HG03066 (cell line): ENCODE measurements at regions not wholly inside any gene's neighbourhood (a gene's known extent, or its start where the extent isn't known, plus 50 kb on each side); places are given as distances from the start of the nearest gene placed in this dataset.
A peak's percentile ranks its signal among the peaks of the same experiment; 100 is the strongest.
"Not testable (repeated sequence)": the region's sequence is repeated elsewhere in the genome, so short reads cannot be mapped to it uniquely, and the experiment has no call there.

Source experiments
- ATAC-seq: cut with Tn5 transposase; IDR thresholded peaks from one replicate; pipeline ENCODE4 v1.9.1; 2021; ENCODE audit warnings: low read depth; ENCODE audit not compliant: unreplicated experiment

DNA sequence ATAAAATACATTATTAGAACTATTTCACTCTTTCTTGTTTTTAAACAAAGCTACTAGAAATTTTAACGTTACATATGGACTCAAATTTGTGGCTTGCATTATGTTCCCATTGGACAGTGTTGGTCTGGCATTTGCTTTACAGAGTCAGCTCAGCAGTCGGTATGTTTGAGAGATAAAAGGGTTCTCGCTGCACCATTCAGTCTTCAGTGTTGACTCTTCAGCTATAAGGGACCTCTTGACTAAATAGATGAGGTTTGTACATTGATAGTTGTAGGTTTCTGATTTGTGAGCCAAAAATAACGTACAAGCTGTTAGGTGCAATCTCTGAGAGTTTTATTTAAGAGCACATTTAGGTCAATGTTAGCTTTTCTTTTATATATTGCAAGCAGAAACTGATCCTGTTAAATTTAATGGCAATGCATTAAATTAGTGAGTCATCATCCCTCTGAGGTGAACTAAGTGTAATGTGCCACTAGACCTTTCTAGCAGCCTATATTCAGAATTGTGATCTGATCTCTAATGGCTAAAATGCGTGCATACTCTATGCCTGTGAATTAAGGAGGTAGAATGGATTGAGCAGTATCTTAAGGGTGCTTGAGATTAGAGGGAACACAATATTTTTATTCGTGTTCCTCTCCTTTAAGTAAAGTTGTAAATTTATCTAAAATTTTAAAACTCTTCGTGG, 485.6 kb upstream of the SYNCRIP start:
- ATAC-seq = no peak

DNA sequence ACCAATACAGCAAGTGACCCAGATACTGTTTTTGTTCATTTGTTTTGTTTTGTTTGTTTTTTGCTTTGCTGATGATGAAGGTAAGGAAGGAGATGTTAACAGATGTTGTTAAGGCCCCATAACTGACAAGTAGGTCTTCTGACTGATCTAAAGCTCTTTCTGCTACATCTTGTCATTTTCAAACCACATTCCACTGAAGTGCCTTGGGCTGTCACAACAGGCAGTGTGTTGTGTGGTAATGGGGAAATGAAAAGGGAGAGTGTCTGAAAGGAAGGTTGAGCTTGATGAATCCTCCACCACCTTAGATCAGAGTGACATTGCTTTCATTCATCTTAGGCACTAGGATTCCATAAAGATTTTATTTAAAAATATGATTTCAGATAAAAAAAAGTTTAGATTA, 479.4 kb upstream of the SYNCRIP start:
- ATAC-seq = no peak

DNA sequence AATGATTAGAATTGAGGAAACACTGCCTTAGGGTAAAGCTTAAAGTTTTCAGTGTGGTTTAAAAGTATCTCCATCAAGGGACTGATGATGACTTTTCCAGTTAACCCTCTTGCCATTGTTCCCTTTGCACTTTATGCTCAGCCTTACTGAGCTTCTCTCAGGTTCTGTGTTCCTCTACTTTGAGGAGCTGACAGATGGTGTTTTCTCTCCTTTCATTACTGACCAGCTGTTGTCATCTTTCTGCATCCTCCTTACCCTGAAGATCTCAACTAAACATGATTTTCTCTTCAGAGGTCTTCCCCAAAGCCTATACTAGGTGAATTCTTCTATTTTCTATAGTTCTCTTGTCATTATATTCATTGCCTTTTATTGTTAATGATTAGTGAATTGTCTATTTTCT, 475.6 kb upstream of the SYNCRIP start:
- ATAC-seq = no peak

DNA sequence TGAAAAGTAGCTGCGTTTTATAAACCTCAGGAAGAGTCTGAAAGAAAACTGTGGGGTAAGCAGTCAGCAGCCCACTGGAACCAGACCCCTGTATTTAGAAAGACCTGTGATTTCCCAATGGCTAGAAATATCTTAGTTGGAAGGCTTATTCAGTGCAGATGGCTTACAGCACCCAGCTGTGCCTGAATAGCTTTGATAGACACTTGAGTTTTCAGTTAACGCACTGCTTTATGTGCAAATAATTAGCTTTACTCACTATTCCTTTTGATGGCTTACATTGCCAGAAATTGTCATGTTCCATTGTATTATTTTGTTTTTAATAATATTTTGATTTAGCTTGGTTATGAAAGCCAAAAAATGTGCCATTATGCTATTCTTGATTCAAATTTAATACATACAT, 465.3 kb upstream of the SYNCRIP start:
- no peak for ATAC-seq

DNA sequence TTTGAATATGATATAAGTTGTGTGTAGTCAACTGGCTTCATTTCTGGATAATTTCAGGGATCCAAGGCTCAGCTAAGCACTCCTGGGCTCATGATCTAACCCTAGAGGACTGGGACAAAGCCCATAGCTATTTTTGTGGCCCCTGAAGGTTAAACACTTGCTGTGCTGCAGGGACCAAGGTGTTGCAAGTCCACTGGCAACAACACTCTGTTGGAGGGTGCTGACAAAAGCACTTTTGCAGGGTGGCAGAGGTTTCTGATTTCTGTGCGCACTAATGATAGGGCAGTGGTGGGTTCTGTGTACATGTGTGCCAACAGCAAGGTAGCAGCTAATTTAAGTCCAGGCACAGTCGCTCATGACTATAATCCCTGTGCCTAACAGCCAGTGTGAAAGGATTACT, 445.3 kb upstream of the SYNCRIP start:
- ATAC-seq = no peak

DNA sequence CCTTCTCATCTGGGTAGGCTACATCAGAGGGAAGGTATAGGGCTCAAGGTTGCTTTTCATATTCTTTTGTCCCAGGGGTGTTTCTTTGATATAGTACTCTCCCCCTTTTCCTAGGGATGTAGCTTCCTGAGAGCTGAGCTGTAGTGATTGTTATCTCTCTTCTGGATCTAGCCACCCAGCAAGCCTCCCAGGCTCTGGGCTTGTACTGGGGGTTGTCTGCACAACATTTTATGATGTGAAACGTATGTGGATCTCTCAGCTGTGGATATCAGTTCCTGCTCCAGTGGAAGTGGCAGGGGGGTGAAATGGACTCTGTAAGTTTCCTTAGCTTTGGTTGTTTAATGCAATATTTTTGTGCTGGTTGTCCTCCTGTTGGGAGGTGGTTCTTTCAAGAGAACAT, 437.3 kb upstream of the SYNCRIP start:
- no peak for ATAC-seq

DNA sequence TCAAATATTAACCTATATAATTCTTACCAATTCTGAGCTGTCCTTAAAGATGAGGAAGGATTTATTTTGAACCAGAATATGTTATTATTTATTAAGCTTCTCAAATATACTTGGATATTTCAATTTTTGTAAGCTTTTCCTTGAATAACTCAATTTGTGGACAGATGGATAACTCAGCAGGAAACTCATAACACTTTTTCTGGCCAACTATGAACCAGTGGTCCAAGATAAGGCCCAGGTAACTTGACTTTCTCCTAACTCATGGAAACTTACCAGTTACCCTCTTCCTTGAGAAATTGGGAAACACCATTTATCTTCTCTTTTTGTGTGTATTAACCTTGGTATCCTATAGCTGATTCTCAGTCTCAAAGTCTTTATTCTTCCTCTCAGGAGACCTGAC, 427.5 kb upstream of the SYNCRIP start:
- no peak for ATAC-seq

DNA sequence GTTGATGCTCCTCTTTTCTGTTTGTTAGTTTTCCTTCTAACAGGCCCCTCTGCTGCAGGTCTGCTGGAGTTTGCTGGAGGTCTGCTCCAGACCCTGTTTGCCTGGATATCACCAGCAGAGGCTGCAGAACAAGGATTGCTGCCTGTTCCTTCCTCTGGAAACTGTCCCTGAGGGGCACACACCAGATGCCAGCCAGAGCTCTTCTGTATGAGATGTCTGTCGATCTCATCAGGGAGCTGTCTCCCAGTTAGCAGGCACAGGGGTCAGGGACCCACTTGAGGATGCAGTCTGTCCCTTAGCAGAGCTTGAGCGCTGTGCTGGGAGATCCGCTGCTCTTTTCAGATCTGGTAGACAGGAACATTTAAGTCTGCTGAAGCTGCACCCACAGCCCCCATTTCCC, 422.3 kb upstream of the SYNCRIP start:
- ATAC-seq = not testable (repeated sequence)

DNA sequence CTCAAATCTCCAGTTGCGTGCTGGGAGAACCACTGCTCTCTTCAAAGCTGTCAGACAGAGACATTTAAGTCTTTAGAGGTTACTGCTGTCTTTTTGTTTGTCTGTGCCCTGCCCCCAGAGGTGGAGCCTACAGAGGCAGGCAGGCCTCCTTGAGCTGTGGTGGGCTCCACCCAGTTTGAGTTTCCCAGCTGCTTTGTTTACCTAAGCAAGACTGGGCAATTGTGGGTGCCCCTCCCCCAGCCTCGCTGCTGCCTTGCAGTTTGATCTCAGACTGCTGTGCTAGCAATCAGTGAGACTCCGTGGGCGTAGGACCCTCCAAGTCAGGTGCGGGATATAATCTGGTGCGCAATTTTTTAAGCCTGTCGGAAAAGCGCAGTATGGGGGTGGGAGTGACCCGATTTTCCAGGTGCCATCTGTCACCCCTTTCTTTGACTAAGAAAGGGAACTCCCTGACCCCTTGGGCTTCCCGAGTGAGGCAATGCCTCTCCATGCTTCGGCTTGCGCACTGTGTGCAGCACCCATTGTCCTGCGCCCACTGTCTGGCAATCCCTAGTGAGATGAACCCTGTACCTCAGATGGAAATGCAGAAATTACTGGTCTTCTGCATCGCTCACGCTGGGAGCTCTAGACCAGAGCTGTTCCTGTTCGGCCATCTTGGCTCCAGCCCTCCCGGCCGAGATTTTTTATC, 414.8 kb upstream of the SYNCRIP start:
- not testable (repeated sequence) for ATAC-seq

DNA sequence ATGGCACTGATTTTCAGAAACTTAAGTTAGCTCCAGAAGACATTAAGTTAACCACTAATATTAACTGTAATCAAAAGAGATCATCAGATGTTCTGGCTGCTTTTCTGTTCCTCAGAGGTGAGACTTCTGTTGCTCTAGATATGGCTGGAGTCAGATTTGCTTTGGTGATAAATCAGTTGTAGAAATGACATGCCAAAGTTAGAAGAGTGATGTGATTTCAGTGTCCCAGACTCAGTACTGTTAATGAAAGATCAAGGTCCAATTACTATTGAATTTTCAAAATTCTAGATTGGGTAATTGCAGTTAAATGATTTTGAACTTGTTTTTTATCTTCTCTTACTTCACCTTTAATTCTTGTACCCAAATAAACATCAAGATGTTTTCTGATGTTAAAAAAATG, 402.4 kb upstream of the SYNCRIP start:
- ATAC-seq = no peak

DNA sequence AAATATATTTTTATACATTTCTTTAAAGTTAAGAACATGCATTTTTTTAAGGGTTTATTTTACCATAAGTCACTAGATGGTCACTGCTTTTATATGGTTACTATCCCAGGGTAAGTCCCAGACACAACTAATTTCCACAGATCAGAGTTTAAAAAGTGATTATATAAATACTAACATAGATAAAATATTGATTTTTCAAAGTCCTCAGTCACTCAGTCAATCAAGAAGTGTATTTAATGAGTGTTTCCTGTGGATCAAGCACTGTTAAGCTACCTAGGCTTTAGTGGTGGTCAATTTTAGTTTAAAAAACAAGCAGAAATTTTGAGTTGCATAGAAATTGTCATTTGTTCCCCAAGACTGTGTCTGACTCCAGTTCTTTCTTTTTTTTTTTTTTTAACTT, 399.5 kb upstream of the SYNCRIP start:
- no peak for ATAC-seq

DNA sequence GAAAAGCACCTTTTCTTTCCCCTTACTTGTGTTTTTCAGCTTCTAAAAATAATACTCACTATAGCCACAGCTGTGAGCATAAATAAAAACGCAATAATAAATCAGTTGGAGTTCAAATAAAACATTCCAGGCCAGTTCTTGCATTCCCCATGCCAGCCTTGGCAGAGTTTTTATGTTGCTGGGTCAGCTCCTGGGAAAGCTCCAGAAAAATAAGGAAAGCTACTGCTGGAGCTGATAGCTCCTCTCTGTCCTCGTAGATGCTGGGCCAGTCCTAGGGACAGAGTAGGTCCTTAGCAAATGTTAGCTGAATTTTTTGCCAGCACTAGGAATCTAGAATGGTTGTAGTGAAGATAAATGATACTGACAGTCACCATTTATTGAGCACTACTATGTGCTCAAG, 389.0 kb upstream of the SYNCRIP start:
- no peak for ATAC-seq

DNA sequence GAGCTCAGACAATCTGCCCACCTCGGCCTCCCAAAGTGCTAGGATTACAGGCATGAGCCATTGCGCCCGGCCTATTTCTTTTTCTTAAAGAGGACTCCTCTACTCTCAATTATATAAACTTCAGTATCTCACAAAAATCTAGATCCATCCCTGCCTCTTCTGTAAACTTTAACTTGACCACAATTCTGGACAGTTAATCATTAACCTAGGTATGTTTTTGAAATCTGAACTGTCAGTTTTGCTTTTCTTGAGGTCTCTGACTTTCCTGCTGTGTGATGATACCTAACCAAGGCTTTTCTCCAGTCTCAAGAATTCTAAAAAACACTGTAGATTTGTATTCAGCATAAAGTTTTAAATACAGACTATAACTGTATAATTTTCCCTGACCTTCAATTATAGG, 388.2 kb upstream of the SYNCRIP start:
- ATAC-seq = no peak

DNA sequence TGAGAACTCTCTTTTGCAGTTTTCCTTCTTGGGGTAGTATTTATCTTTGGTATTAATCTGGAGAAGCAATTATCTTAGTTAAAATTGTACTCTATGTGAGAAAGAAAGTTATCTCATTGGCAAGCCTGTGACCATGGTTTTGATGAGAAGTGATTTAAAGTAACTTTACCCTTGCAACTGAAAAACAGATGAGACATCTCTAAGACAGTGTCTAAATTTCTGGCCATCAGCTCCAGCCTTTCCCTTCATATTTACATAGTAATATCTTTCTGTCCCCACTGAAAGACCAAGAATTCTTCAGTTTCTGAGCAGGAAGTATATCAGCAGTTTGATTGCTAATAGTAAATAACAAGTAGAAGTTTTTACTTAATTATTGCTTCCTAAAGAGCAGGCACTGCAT, 386.1 kb upstream of the SYNCRIP start:
- ATAC-seq = no peak

DNA sequence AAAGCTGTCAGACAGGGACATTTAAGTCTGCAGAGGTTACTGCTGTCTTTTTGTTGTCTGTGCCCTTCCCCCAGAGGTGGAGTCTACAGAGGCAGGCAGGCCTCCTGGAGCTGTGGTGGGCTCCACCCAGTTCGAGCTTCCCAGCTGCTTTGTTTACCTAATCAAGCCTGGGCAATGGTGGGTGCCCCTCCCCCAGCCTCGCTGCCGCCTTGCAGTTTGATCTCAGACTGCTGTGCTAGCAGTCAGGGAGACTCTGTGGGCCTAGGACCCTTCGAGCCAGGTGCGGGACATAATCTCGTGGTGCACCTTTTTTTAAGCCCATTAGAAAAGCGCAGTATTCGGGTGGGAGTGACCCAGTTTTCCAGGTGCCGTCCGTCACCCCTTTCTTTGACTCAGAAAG, 384.2 kb upstream of the SYNCRIP start:
- not testable (repeated sequence) for ATAC-seq

DNA sequence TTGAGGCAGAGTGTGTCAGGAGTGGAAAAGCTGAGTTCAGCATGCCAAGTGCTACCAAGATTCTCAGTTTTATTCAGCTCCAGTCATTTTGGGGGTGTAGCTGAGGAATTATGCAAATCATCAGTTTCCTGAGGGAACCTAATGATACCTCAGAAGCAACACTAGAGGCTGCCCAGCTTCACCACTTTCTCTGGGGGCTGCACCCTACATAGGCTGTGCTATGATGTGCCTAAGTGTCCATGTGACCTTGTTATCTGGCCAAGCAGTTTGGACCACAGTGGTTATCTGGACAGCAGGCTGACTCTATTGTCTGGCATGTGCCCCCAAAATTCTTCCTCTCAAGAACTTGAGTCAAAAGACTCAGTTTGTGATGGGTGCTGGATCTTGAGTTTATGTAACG, 374.6 kb upstream of the SYNCRIP start:
- peak; percentile 61 for ATAC-seq

DNA sequence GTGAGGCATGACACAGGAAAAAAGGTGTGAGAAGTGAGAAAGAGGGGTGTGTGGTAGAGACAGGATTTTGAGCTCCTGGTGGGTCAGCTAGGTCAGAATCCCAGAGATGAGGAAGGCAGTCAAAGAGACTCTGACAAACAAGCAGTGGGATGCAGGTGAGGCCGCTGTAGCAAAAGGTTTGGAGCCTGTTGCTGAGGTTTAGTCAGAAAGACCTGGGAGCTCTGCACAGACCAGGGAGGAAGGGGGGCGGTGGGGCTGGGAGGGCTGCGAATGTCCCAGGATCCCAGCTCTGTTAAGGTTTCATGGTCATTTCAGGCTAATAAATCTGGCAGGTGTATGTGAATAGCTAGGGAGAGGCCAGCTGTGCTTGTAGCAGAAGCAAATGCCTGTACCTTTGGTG, 373.9 kb upstream of the SYNCRIP start:
- ATAC-seq = no peak

DNA sequence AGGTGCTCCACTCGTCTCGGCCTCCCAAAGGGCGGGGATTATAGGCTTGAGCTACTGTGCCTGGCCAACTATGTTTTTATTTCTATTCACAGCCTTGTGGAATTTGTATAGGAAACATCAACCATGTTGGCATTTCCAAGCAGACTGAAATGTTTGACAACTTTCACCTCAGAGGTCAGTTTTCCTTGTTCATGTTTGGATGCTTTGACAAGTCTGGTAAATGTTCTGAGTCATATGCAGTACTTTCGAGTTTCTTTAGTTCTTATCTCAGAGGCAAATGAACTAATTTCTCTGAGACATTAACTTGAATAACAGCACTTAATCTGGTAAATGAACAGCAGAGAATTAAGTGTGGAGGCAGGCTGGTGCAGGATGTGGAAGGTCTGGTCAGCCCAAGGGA, 373.4 kb upstream of the SYNCRIP start:
- no peak for ATAC-seq

DNA sequence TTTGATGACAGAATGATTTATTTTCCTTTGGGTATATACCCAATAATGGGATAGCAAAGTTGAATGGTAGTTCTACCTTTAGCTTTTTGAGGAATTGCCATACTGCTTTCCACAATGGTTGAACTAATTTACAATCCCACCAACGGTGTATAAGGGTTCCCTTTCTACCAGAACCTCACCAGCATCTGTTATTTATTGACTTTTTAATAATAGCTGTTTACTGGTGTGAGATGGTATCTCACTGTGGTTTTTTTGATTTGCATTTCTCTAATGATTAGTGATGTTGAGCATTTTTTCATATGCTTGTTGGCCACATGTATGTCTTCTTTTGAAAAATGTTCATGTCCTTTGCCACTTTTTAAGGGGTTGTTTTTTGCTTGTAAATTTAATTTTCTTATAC, 370.3 kb upstream of the SYNCRIP start:
- not testable (repeated sequence) for ATAC-seq

DNA sequence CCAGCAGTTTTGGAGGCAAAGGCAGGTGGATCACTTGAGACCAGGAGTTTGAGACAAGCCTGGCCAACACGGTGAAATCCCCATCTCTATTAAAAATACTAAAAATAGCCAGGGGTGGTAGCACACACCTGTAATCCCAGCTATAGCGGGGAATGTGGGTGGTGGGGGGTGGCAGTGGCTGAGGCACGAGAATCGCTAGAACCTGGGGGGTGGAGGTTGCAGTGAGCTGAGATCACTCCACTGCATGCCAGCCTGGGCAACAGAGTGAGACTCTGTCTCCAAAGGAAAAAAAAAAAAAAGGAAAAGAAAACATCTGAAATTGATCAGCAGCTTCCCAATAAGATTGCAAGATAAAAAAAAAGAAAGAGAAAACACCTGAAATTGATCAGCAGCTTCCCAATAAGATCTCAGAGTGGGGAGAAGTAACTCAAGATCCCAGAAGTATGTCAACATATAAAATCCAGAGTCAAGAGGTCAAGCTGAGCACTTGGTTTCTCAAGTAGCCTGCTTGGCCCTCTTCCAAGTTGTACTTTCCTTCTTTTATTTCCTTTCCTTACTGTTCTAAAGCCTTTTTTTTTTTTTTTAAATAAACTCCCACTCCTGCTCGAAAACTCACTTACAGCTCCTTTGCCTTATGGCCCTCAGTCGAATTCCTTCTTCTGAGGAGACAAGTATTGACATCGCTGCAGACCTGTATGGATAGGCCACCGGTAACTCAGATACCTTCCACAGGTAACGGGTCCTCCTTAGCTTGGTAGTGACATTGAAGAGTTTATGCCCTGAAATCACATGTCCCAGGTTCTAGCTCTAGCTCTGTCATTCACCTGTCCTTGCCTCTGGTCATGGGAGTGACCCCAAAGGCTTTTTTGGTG, 368.5 kb upstream of the SYNCRIP start:
- no peak for ATAC-seq

DNA sequence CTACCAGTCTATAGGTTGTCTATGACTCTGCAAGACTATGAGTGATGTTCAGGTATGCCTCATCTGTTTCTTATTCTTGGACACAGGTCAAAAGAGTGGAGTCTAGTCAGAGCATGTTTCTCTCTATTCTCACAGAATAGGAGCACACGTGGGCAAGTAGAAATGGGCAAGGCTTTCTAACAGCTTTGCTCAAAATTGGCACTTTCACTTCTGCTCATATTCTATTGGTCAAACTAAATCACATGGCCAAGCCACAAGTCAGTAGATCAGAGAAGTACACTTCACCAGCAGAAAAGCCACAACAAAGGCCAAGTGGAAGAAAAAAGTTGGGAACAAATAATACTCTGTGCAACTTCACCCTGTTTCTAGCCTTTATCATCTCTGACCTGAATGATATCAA, 354.5 kb upstream of the SYNCRIP start:
- ATAC-seq = no peak

DNA sequence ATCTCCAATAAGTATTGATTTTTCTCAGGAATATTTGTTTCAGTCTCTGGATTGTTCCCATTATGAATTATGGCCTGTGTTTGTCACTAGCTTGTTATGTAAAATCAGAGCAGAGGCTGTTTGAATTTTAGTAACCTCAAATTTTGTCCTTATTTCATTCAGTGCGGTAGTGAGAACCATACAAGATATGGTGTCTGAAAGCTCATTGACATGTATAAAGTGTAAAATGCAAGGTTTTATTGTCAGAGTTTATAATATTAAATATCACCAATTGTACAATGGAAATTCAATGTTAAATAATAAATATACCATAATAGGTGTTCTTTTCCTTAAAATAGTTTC, 353.3 kb upstream of the SYNCRIP start:
- ATAC-seq = no peak
